ENCODE measurements at regions not wholly inside any gene's neighbourhood (a gene's known extent, or its start where the extent isn't known, plus 50 kb on each side); places are given as distances from the start of the nearest gene placed in this dataset.

DNA sequence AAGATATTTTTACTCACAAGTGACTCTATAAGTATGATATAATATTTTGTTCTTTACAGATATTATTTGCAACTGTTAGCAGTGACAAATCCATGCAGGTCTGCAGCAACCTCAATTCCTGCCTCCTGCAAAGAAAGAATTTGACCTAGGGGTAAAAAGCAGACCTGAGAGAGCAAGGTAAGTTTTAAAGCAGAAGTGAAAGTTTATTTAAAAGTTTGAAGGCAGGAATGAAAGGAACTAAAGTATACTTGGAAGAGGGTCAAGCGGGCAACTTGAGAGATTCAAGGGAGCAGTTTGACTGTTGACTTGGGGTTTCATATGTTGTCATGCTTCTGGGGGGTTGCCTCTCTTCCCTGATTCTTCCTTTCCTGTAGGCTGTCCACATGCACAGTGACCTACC, 520.1 kb upstream of the PCDH20 start:
- TF ChIP-seq CTCF (conservative IDR thresholded peaks at IDR 0.05; ENCODE audit: low read depth, low read length), result no peak
- no peak for DNase-seq (ENCODE audit: low read depth)
- no peak overlapping the region for H3K4me3 ChIP-seq (ENCODE audit: low read depth, low read length)

DNA sequence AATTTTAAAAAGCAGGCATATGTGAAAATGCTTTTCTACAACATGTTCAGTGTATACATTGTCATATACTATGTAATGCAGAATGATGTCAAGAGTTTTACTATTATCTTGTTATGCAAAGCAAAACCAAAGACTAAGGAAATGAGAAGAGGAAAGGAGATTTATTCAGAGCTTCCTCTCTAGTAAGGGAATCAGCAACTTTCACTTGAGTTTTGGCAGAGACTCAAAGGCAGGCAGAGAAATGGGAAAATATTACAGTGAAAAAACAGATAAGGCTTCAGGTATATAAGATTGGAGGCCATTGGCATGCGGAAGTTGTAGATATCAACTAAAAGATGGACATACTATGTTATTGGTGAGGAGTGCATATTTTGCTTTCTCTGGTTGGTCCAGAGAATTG, 512.0 kb upstream of the PCDH20 start:
- no peak overlapping the region for H3K4me3 ChIP-seq (ENCODE audit: low read depth, low read length)
- no peak for TF ChIP-seq CTCF (conservative IDR thresholded peaks at IDR 0.05; ENCODE audit: low read depth, low read length)
- DNase-seq (ENCODE audit: low read depth), result no peak

- no peak for DNase-seq (ENCODE audit: low read depth)
- no peak for TF ChIP-seq CTCF (conservative IDR thresholded peaks at IDR 0.05; ENCODE audit: low read depth, low read length)
- no peak overlapping the region for H3K4me3 ChIP-seq (ENCODE audit: low read depth, low read length)
Observed at GRCh38 chr13:61918841-61919240, 503.2 kb upstream of the PCDH20 start.

DNA sequence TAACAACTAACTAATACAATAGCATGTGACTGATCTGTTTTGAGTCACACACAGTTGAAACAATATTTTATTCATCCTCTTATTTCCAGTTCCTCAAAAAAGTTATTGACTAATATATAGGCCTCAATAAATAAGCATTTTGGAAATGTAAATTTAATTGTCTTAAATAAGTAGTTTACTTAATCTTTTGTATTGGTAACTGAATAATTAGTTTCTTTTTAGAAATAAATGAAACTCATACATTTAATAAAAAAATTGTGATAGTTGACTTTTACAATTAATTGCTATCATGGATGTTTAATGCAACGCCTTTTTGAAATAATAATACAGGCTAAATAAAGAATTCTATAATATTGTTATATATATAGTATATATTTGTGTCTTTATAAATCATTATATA, 500.8 kb upstream of the PCDH20 start:
- DNase-seq (ENCODE audit: low read depth), result no peak

GRCh38 chr13:61913183-61913582, 497.5 kb upstream of the PCDH20 start:
- no peak for TF ChIP-seq CTCF (conservative IDR thresholded peaks at IDR 0.05; ENCODE audit: low read depth, low read length)
- no peak for DNase-seq (ENCODE audit: low read depth)

More for the DNA sequence above, 500.8 kb upstream of the PCDH20 start:
- H3K4me3 ChIP-seq (ENCODE audit: low read depth, low read length), result no peak overlapping the region
- TF ChIP-seq CTCF (conservative IDR thresholded peaks at IDR 0.05; ENCODE audit: low read depth, low read length), result no peak

DNA sequence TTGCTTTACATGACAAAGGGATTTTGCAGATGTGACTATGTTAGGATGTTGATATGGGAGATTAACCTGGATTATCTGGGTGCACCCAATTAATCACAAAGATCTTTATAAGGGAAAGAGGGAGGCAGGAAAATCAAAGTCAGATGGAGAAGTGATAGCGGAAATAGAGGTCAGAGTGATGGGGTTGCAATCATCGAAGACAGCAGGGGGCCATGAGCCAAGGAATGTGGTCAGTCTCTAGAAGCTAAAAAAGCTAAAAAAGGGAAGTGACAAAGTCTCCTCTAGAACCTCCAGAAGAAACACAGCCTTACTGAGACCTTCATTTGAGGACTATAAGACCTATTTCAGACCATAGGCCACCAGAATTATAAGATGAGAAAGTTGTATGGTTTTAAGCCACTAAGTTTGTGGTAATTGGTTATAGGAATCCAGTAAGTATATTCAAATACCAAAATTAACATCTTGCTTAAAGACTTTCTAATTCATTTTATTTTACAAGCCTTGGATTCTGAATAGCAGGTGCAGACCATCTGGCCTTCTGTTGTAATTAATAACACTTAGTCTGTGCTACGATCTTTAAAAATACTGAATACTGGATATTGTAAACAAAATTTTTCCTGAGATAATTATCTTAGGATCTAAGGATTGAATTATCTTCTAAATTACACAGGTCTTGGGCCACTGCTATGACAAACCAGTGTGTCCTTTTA, 493.4 kb upstream of the PCDH20 start:
- TF ChIP-seq CTCF (conservative IDR thresholded peaks at IDR 0.05; ENCODE audit: low read depth, low read length), result no peak
- H3K4me3 ChIP-seq (ENCODE audit: low read depth, low read length), result no peak overlapping the region
- DNase-seq (ENCODE audit: low read depth), result no peak

More at GRCh38 chr13:61913183-61913582, 497.5 kb upstream of the PCDH20 start:
- H3K4me3 ChIP-seq (ENCODE audit: low read depth, low read length), result no peak overlapping the region

DNA sequence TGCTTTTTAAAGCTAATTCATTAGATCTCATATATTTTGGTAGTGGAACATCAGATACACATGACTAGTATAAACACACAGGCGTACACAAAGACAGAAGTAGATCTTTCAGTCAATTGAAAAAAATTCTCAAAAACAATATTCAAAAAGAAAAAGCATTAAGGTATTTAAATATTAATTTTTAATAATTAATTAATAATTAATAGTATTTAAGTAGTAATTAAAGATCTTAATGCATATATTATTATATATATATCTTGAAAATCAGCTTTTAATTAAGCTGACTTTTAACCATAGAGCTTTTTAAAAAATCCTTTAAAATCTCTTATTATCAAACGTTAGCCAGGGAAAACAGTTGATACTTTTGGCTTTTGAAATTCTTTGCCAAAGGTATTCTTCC, 489.4 kb upstream of the PCDH20 start:
- H3K4me3 ChIP-seq (ENCODE audit: low read depth, low read length), result no peak overlapping the region
- DNase-seq (ENCODE audit: low read depth), result no peak
- no peak for TF ChIP-seq CTCF (conservative IDR thresholded peaks at IDR 0.05; ENCODE audit: low read depth, low read length)
